SIG-M5 treated with dmso at 0.1 percent for 504 hours (cell line): ENCODE measurements at regions not wholly inside any gene's neighbourhood (a gene's known extent, or its start where the extent isn't known, plus 50 kb on each side); places are given as distances from the start of the nearest gene placed in this dataset.

Source experiments
- DNase-seq: peaks from one replicate; lab custom pipeline; 2025; ENCODE audit not compliant: unreplicated experiment; lab: John Stamatoyannopoulos, UW

GRCh38 chr1:239861985-239862384 is 229.7 kb upstream of the FMN2 start:
- peak; percentile 53 for DNase-seq

- no peak for DNase-seq
These were observed 223.4 kb upstream of the FMN2 start for GRCh38 chr1:239868058-239868832.

- DNase-seq = no peak
These were observed 221.5 kb upstream of the FMN2 start for GRCh38 chr1:239870194-239870593.

- no peak for DNase-seq
These were observed 219.1 kb upstream of the FMN2 start for GRCh38 chr1:239872626-239873025.

- DNase-seq = no peak
These were observed 216.9 kb upstream of the FMN2 start for GRCh38 chr1:239874831-239875230.

GRCh38 chr1:239879321-239880170 is 212.1 kb upstream of the FMN2 start:
- no peak for DNase-seq

- DNase-seq = no peak
These were observed 208.7 kb upstream of the FMN2 start for GRCh38 chr1:239882967-239883366.

- no peak for DNase-seq
These were observed 206.9 kb upstream of the FMN2 start for GRCh38 chr1:239884796-239885195.

GRCh38 chr1:239886266-239886665 is 205.4 kb upstream of the FMN2 start:
- no peak for DNase-seq

GRCh38 chr1:239888639-239889038 is 203.0 kb upstream of the FMN2 start:
- no peak for DNase-seq

GRCh38 chr1:239891621-239892358 is 199.9 kb upstream of the FMN2 start:
- DNase-seq = no peak

GRCh38 chr1:239892602-239893001 is 199.1 kb upstream of the FMN2 start:
- no peak for DNase-seq

- no peak for DNase-seq
These were observed 198.5 kb upstream of the FMN2 start for GRCh38 chr1:239893127-239893731.

GRCh38 chr1:239896569-239896968 is 195.1 kb upstream of the FMN2 start:
- no peak for DNase-seq

- DNase-seq = no peak
These were observed 194.7 kb upstream of the FMN2 start for GRCh38 chr1:239896980-239897379.

- no peak for DNase-seq
These were observed 194.2 kb upstream of the FMN2 start for GRCh38 chr1:239897458-239897857.

- peak; percentile 83 for DNase-seq
These were observed 193.5 kb upstream of the FMN2 start for GRCh38 chr1:239898062-239898730.

GRCh38 chr1:239899747-239900146 is 191.9 kb upstream of the FMN2 start:
- DNase-seq = no peak

GRCh38 chr1:239906394-239906793 is 185.3 kb upstream of the FMN2 start:
- no peak for DNase-seq

- peak; percentile 92 for DNase-seq
These were observed 181.8 kb upstream of the FMN2 start for GRCh38 chr1:239909898-239910297.

- DNase-seq = no peak
These were observed 179.2 kb upstream of the FMN2 start for GRCh38 chr1:239912471-239912870.
